IMR-90 (cell line): ENCODE measurements at regions not wholly inside any gene's neighbourhood (a gene's known extent, or its start where the extent isn't known, plus 50 kb on each side); places are given as distances from the start of the nearest gene placed in this dataset.

Experiments
- ATAC-seq: fragments of 200-7000 bp; cut with Tn5 transposase; 2 replicates; pipeline ENCODE4 v1.9.1; 2020; ENCODE audit warnings: low read depth, mild to moderate bottlenecking, moderate library complexity
- BruUV-seq: library from RNA; stranded (reverse); fragments of 400-500 nt; replicated peaks from 2 replicates; lab custom pipeline; 2021; lab: Mats Ljungman, UMichigan
- CTCF ChIA-PET: fragments of 300-600 bp; formaldehyde crosslinking; extraction: SDS; loops from one replicate; lab custom pipeline; 2021; ENCODE audit warnings: antibody characterized with exemption; lab: Yijun Ruan, JAX
- POLR2A ChIA-PET: fragments of 300-600 bp; sonication (Branson Sonifier 250); formaldehyde crosslinking; loops from one replicate; lab custom pipeline; 2022; ENCODE audit warnings: antibody characterized with exemption; ENCODE audit not compliant: unreplicated experiment; lab: Charles Lee
- DNase-seq: peaks from one replicate; pipeline ENCODE4 v3.0.0; 2013
- H2AFZ ChIP-seq: replicated peaks from 2 replicates; pipeline ENCODE3; 2013; ENCODE audit warnings: low read length, mild to moderate bottlenecking; ENCODE audit not compliant: poor library complexity
- H2AK5ac ChIP-seq: 2 replicates; pipeline ENCODE4 v1.6.1; 2013; ENCODE audit warnings: low read depth, low read length, inconsistent platforms
- H2AK9ac ChIP-seq: replicated peaks from 2 replicates; pipeline ENCODE3; 2013; ENCODE audit warnings: mild to moderate bottlenecking, low read depth, low read length, moderate library complexity; ENCODE audit not compliant: poor library complexity
- H2BK120ac ChIP-seq: 2 replicates; pipeline ENCODE4 v1.6.1; 2013; ENCODE audit warnings: low read depth, low read length, inconsistent platforms
- H2BK15ac ChIP-seq: 3 replicates; pipeline ENCODE4 v1.6.1; 2013; ENCODE audit warnings: low read depth, low read length, inconsistent platforms
- H2BK20ac ChIP-seq: 2 replicates; pipeline ENCODE4 v1.6.1; 2013; ENCODE audit warnings: low read depth, mild to moderate bottlenecking, inconsistent platforms, low read length, moderate library complexity
- H2BK5ac ChIP-seq: 2 replicates; pipeline ENCODE4 v1.6.1; 2013; ENCODE audit warnings: mild to moderate bottlenecking, low read depth, low read length, inconsistent platforms; ENCODE audit not compliant: poor library complexity, severe bottlenecking
- H3K14ac ChIP-seq: replicated peaks from 2 replicates; pipeline ENCODE4 v1.6.1; 2013; ENCODE audit warnings: low read depth, low read length, inconsistent platforms
- H3K18ac ChIP-seq: 2 replicates; pipeline ENCODE4 v1.6.1; 2013; ENCODE audit warnings: low read depth, low read length, control low read depth
- H3K23ac ChIP-seq: 2 replicates; pipeline ENCODE4 v1.6.1; 2013; ENCODE audit warnings: low read depth, low read length, inconsistent platforms
- H3K27ac ChIP-seq: 2 replicates; pipeline ENCODE4 v1.5.1; 2013; ENCODE audit warnings: mild to moderate bottlenecking, control low read depth, low read length; ENCODE audit not compliant: insufficient read depth
- H3K27me3 ChIP-seq: 2 replicates; pipeline ENCODE4 v1.6.1; 2013; ENCODE audit warnings: low read length; ENCODE audit not compliant: control insufficient read depth, insufficient read depth
- H3K36me3 ChIP-seq: 2 replicates; pipeline ENCODE4 v1.6.1; 2013; ENCODE audit warnings: low read length, mixed read lengths; ENCODE audit not compliant: control insufficient read depth, insufficient read depth
- H3K4ac ChIP-seq: 2 replicates; pipeline ENCODE4 v1.6.1; 2013; ENCODE audit warnings: low read depth, low read length, inconsistent platforms
- H3K4me1 ChIP-seq: 2 replicates; pipeline ENCODE4 v1.6.1; 2013; ENCODE audit warnings: low read length, mixed read lengths; ENCODE audit not compliant: control insufficient read depth, insufficient read depth
- H3K4me2 ChIP-seq: 2 replicates; pipeline ENCODE4 v1.6.1; 2013; ENCODE audit warnings: low read depth, mild to moderate bottlenecking, control low read depth, low read length, moderate library complexity
- H3K4me3 ChIP-seq: 2 replicates; pipeline ENCODE4 v1.5.1; 2013; ENCODE audit warnings: low read depth, mild to moderate bottlenecking, control low read depth, low read length, moderate library complexity; ENCODE audit not compliant: insufficient read depth
- H3K56ac ChIP-seq: 2 replicates; pipeline ENCODE4 v1.6.1; 2013; ENCODE audit warnings: low read length, inconsistent platforms; ENCODE audit not compliant: insufficient read depth; ENCODE audit errors: extremely low read depth
- H3K79me1 ChIP-seq, 2 experiments: 2 replicates each; pipeline ENCODE4 v1.6.1; 2013; ENCODE audit warnings: low read length in 2 of 2, inconsistent platforms in 1 of 2, low read depth in 1 of 2
- H3K9ac ChIP-seq: 2 replicates; pipeline ENCODE4 v1.6.1; 2013; ENCODE audit warnings: low read depth, low read length, control low read depth
- H3K9me1 ChIP-seq: 2 replicates; pipeline ENCODE4 v1.6.1; 2013; ENCODE audit warnings: low read length, inconsistent platforms; ENCODE audit not compliant: insufficient read depth
- H3K9me3 ChIP-seq: 2 replicates; pipeline ENCODE4 v1.6.1; 2013; ENCODE audit warnings: low read length; ENCODE audit not compliant: control insufficient read depth, insufficient read depth
- H4K20me1 ChIP-seq: 2 replicates; pipeline ENCODE4 v1.6.1; 2013; ENCODE audit warnings: low read length, inconsistent platforms; ENCODE audit not compliant: insufficient read depth
- H4K5ac ChIP-seq: 2 replicates; pipeline ENCODE4 v1.6.1; 2013; ENCODE audit warnings: mild to moderate bottlenecking, low read depth, low read length, control low read depth
- H4K8ac ChIP-seq, 2 experiments: 2 replicates each; pipeline ENCODE4 v1.6.1; 2013; ENCODE audit warnings: low read depth in 2 of 2, low read length in 2 of 2, control low read depth in 1 of 2, inconsistent platforms in 1 of 2
- H4K91ac ChIP-seq: 2 replicates; pipeline ENCODE4 v1.6.1; 2013; ENCODE audit warnings: low read depth, low read length, inconsistent platforms; ENCODE audit not compliant: insufficient read depth
- BHLHE40 ChIP-seq: fragments of 150-350 bp; IDR thresholded peaks from 2 replicates; pipeline ENCODE4 v1.6.1; 2016; ENCODE audit warnings: mild to moderate bottlenecking, low read depth, low read length
- CHD1 ChIP-seq: IDR thresholded peaks from 2 replicates; pipeline ENCODE4 v1.6.1; 2012; ENCODE audit warnings: low read depth, low read length, improper control_type of control experiment
- CTCF ChIP-seq: conservative IDR thresholded peaks from 2 replicates; pipeline ENCODE4 v1.5.1; 2012; ENCODE audit warnings: mild to moderate bottlenecking, low read depth, low read length, improper control_type of control experiment
- FOS ChIP-seq: fragments of 150-350 bp; IDR thresholded peaks from 2 replicates; pipeline ENCODE4 v1.6.1; 2016; ENCODE audit warnings: low read depth, low read length
- MAFK ChIP-seq: IDR thresholded peaks from 2 replicates; pipeline ENCODE4 v1.6.1; 2012; ENCODE audit warnings: low read depth, low read length, improper control_type of control experiment
- MAZ ChIP-seq: IDR thresholded peaks from 2 replicates; pipeline ENCODE4 v1.6.1; 2012; ENCODE audit warnings: low read depth, mild to moderate bottlenecking, low read length, improper control_type of control experiment, moderate library complexity, borderline replicate concordance
- MXI1 ChIP-seq: IDR thresholded peaks from 2 replicates; pipeline ENCODE4 v1.6.1; 2012; ENCODE audit warnings: low read depth, mild to moderate bottlenecking, low read length, moderate library complexity, borderline replicate concordance
- NFE2L2 ChIP-seq: fragments of 150-350 bp; IDR thresholded peaks from 2 replicates; pipeline ENCODE4 v1.6.1; 2016; ENCODE audit warnings: low read depth, mild to moderate bottlenecking, low read length
- POLR2A ChIP-seq: IDR thresholded peaks from 2 replicates; pipeline ENCODE4 v1.6.1; 2012; ENCODE audit warnings: mild to moderate bottlenecking, low read depth, low read length
- RAD21 ChIP-seq: IDR thresholded peaks from 2 replicates; pipeline ENCODE4 v1.6.1; 2012; ENCODE audit warnings: low read length, improper control_type of control experiment
- WGBS, 2 experiments: methylation state at CpG; one replicate each; pipeline versions ENCODE4 v1.1.5 to v1.1.7; 2013; ENCODE audit warnings: missing lambda C conversion rate in 2 of 2; ENCODE audit not compliant: insufficient read length in 1 of 2; ENCODE audit errors: extremely low coverage in 2 of 2; 5-methylcytosine and 5-hydroxymethylcytosine counted together
- dilution Hi-C: fragments of 300-500 bp; cut with HindIII; formaldehyde crosslinking; loops from one replicate; pipeline ENCODE4 v1.14.3; 2018; ENCODE audit warnings: low sequenced_read_pairs; ENCODE audit not compliant: unreplicated experiment
- in situ Hi-C: fragments of 300-500 bp; cut with MboI; formaldehyde crosslinking; loops from 3 replicates; pipeline ENCODE4 v1.14.3; 2019; ENCODE audit warnings: low sequenced_read_pairs, inconsistent platforms, mixed read lengths
- intact Hi-C: fragments of 100-400 bp; cut with micrococcal nuclease; formaldehyde crosslinking; loops from 2 replicates; pipeline ENCODE4 v1.10.0; 2022
- TF ChIP-seq, protein P1 (sequence below): fragments of 150-350 bp; IDR thresholded peaks from 2 replicates; pipeline ENCODE4 v1.6.1; 2016; ENCODE audit warnings: low read depth, mild to moderate bottlenecking, low read length, moderate library complexity, borderline replicate concordance
- TF ChIP-seq, protein P2 (sequence below): fragments of 150-350 bp; IDR thresholded peaks from 2 replicates; pipeline ENCODE4 v1.6.1; 2017; ENCODE audit warnings: mild to moderate bottlenecking, antibody characterized with exemption, low read length, low read depth

DNA sequence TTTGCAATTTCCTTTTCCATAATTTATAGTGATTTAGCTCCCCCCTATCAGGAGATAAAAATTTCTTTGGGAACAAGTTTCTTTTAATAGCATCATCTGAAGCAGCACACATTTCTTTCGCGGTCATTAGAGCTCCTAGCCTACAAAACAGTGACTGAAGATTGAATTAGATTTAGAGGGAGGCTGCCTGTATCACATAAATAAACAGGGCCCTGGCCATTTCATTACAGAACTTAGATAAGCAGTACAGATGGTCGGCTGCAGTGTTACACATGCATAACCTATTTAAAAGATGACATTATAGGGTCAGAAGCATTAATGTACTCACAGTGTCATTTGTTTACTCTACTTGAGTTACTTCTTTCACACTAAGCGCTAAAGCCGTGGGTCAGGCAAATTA lies 81.4 kb upstream of the SLC25A26 start:
- H2BK120ac ChIP-seq = no peak overlapping the region
- DNase-seq (peak; percentile 48), ATAC-seq (0 out of 2 replicates have a peak, but pooled peaks have one; percentile 34)
- TF ChIP-seq, protein P1, sequence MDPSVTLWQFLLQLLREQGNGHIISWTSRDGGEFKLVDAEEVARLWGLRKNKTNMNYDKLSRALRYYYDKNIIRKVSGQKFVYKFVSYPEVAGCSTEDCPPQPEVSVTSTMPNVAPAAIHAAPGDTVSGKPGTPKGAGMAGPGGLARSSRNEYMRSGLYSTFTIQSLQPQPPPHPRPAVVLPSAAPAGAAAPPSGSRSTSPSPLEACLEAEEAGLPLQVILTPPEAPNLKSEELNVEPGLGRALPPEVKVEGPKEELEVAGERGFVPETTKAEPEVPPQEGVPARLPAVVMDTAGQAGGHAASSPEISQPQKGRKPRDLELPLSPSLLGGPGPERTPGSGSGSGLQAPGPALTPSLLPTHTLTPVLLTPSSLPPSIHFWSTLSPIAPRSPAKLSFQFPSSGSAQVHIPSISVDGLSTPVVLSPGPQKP = no peak
- TF ChIP-seq CHD1 = no peak
- no peak for TF ChIP-seq MAFK
- TF ChIP-seq CTCF = no peak
- TF ChIP-seq NFE2L2 = no peak
- TF ChIP-seq POLR2A = no peak
- TF ChIP-seq BHLHE40 = no peak
- TF ChIP-seq MAZ = no peak
- no peak for TF ChIP-seq MXI1
- TF ChIP-seq, protein P2, sequence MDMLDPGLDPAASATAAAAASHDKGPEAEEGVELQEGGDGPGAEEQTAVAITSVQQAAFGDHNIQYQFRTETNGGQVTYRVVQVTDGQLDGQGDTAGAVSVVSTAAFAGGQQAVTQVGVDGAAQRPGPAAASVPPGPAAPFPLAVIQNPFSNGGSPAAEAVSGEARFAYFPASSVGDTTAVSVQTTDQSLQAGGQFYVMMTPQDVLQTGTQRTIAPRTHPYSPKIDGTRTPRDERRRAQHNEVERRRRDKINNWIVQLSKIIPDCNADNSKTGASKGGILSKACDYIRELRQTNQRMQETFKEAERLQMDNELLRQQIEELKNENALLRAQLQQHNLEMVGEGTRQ = no peak
- no peak for TF ChIP-seq FOS
- no peak for TF ChIP-seq RAD21
- H3K4me2 ChIP-seq = no peak overlapping the region
- no peaks in the 10 kb centered on the region for H4K20me1 ChIP-seq
- no peak overlapping the region for H2AK5ac ChIP-seq
- BruUV-seq = no TSS peak
- 0% methylated on average over 1 of the region's 5 CpGs; no CpG with 5 or more reads in 1 of the 2 experiments for WGBS, 2 experiments
- no peaks in the 10 kb centered on the region; the same call in 1 of the 2 replicates for H3K4me1 ChIP-seq
- in situ Hi-C loops = loop anchor here (10.0 kb wide), 1 partner anchor 95 kb away; no protein-coding TSS in a partner anchor
- H3K56ac ChIP-seq = no peak overlapping the region
- no peaks in the 10 kb centered on the region for H3K27me3 ChIP-seq
- no peak overlapping the region for H4K91ac ChIP-seq
- H3K9me3 ChIP-seq = no peaks in the 10 kb centered on the region
- ChIA-PET CTCF (interaction anchor here (0.6 to 0.7 kb wide), 3 partner anchors 18 to 102 kb away, joined by 3 to 4 read pairs (median 3); no protein-coding TSS in a partner anchor), POLR2A (no interaction called here)
- H2BK20ac ChIP-seq = no peak overlapping the region
- no peak overlapping the region for H3K4ac ChIP-seq
- H3K4me3 ChIP-seq = no peak overlapping the region
- intact Hi-C loops = loop anchor here (10.0 kb wide), 2 partner anchors 185 to 255 kb away; no protein-coding TSS in a partner anchor
- H3K9ac ChIP-seq = no peak overlapping the region
- H3K23ac ChIP-seq = no peak overlapping the region
- no peak overlapping the region for H2BK15ac ChIP-seq
- no peaks in the 10 kb centered on the region for H3K79me1 ChIP-seq
- no peak overlapping the region for H3K14ac ChIP-seq
- no peaks in the 10 kb centered on the region for H3K36me3 ChIP-seq
- H4K5ac ChIP-seq = no peak overlapping the region
- no peak overlapping the region for H2AFZ ChIP-seq
- no peak overlapping the region for H2BK5ac ChIP-seq
- H3K18ac ChIP-seq = no peak overlapping the region
- dilution Hi-C loops = no loop called here
- H4K8ac ChIP-seq = no peak overlapping the region
- no peak overlapping the region for H3K27ac ChIP-seq
- no peak overlapping the region for H2AK9ac ChIP-seq
- H3K9me1 ChIP-seq = no peaks in the 10 kb centered on the region
